22Rv1 (cell line): ENCODE measurements at regions not wholly inside any gene's neighbourhood (a gene's known extent, or its start where the extent isn't known, plus 50 kb on each side); places are given as distances from the start of the nearest gene placed in this dataset.

Source experiments
- CTCF ChIP-seq: fragments of 450-650 bp; IDR thresholded peaks from 2 replicates; pipeline ENCODE4 v1.5.1; 2017; ENCODE audit warnings: mild to moderate bottlenecking
- ZFX ChIP-seq: fragments of 450-650 bp; IDR thresholded peaks from 2 replicates; pipeline ENCODE4 v1.6.1; 2017; ENCODE audit warnings: antibody characterized with exemption, borderline replicate concordance

- no peak for TF ChIP-seq CTCF
- TF ChIP-seq ZFX = no peak
Measured at GRCh38 chrX:109797311-109797975, 64.4 kb upstream of the ACSL4 start.
